Panc1 (cell line): ENCODE measurements at regions not wholly inside any gene's neighbourhood (a gene's known extent, or its start where the extent isn't known, plus 50 kb on each side); places are given as distances from the start of the nearest gene placed in this dataset.

ENCODE experiments used
- ATAC-seq: fragments of 200-7000 bp; cut with Tn5 transposase; 2 replicates; pipeline ENCODE4 v1.9.1; 2020; ENCODE audit warnings: mild to moderate bottlenecking, moderate library complexity
- BruUV-seq: library from RNA; stranded (reverse); fragments of 400-500 nt; replicated peaks from 2 replicates; lab custom pipeline; 2021; lab: Mats Ljungman, UMichigan
- CTCF ChIA-PET: fragments of 300-600 bp; sonication (Branson Sonifier 250); formaldehyde crosslinking; loops from one replicate; lab custom pipeline; 2022; ENCODE audit warnings: antibody characterized with exemption; lab: Charles Lee
- POLR2A ChIA-PET: fragments of 300-600 bp; sonication (Branson Sonifier 250); formaldehyde crosslinking; loops from one replicate; lab custom pipeline; 2022; ENCODE audit warnings: antibody characterized with exemption; lab: Charles Lee
- DNase-seq: peaks from one replicate; pipeline ENCODE4 v3.0.0-alpha.2; 2010; ENCODE audit warnings: low read depth, low spot score
- H3K27ac ChIP-seq: 2 replicates; pipeline ENCODE4 v1.5.1; 2011; ENCODE audit warnings: mild to moderate bottlenecking, low read length, inconsistent platforms
- H3K27me3 ChIP-seq: fragments of 200-500 bp; sonication (Bioruptor generic); 2 replicates; pipeline ENCODE4 v1.6.0; 2014; ENCODE audit warnings: low read length, inconsistent platforms; ENCODE audit not compliant: control insufficient read depth, insufficient read depth
- H3K36me3 ChIP-seq: fragments of 200-500 bp; sonication (Bioruptor generic); 2 replicates; pipeline ENCODE4 v1.5.1; 2014; ENCODE audit warnings: inconsistent platforms, mild to moderate bottlenecking, low read length, moderate library complexity; ENCODE audit not compliant: control insufficient read depth, insufficient read depth
- H3K4me1 ChIP-seq: 2 replicates; pipeline ENCODE4 v1.5.1; 2011; ENCODE audit warnings: inconsistent platforms, mild to moderate bottlenecking, low read length, moderate library complexity; ENCODE audit not compliant: control insufficient read depth, insufficient read depth
- H3K4me3 ChIP-seq, 2 experiments: 2 replicates each; pipeline ENCODE4 v1.5.1; 2011 to 2012; ENCODE audit warnings: low read depth in 2 of 2, low read length in 2 of 2, mild to moderate bottlenecking in 2 of 2, inconsistent platforms in 1 of 2, moderate library complexity in 1 of 2
- H3K9me3 ChIP-seq: fragments of 200-500 bp; sonication (Bioruptor generic); 2 replicates; pipeline ENCODE4 v1.5.1; 2014; ENCODE audit warnings: low read depth, mild to moderate bottlenecking, inconsistent platforms, low read length, moderate library complexity; ENCODE audit not compliant: control insufficient read depth, insufficient read depth
- CTCF ChIP-seq: fragments of 450-650 bp; IDR thresholded peaks from 2 replicates; pipeline ENCODE4 v1.5.1; 2017; ENCODE audit warnings: mild to moderate bottlenecking
- POLR2AphosphoS5 ChIP-seq: IDR thresholded peaks from 2 replicates; pipeline ENCODE4 v1.6.1; 2012; ENCODE audit warnings: mild to moderate bottlenecking, low read depth, low read length, moderate library complexity
- REST ChIP-seq, 2 experiments: IDR thresholded peaks; 2 replicates each; pipeline ENCODE4 v1.6.1; 2011 to 2012; ENCODE audit warnings: low read depth in 2 of 2, control low read depth in 1 of 2, low read length in 1 of 2, mild to moderate bottlenecking in 1 of 2, moderate library complexity in 1 of 2; ENCODE audit not compliant: insufficient read depth in 1 of 2
- SIN3A ChIP-seq: IDR thresholded peaks from 2 replicates; pipeline ENCODE4 v1.6.1; 2012; ENCODE audit warnings: low read depth, mild to moderate bottlenecking, low read length, moderate library complexity, borderline replicate concordance; ENCODE audit not compliant: insufficient read depth
- TCF7L2 ChIP-seq: IDR thresholded peaks from 2 replicates; pipeline ENCODE4 v1.6.1; 2011; ENCODE audit warnings: mild to moderate bottlenecking, low read depth, low read length, inconsistent platforms
- in situ Hi-C: cut with HindIII; loops from 2 replicates; pipeline ENCODE4 v1.10.0; 2016; ENCODE audit warnings: low sequenced_read_pairs, low pct_unique_long_range_greater_than_20kb
- intact Hi-C: fragments of 100-400 bp; cut with micrococcal nuclease; formaldehyde crosslinking; loops from one replicate; pipeline ENCODE4 v1.10.0; 2022; ENCODE audit not compliant: unreplicated experiment

- DNase-seq, result no peak
- no peaks in the 10 kb centered on the region for H3K9me3 ChIP-seq
- no TSS peak for BruUV-seq
- ChIA-PET CTCF (no interaction called here), POLR2A (no interaction called here)
- intact Hi-C loops (no loop called here), in situ Hi-C loops (no loop called here)
- no peaks in the 10 kb centered on the region for H3K4me1 ChIP-seq
- no peak overlapping the region for H3K27ac ChIP-seq
- no peaks in the 10 kb centered on the region for H3K27me3 ChIP-seq
- TF ChIP-seq CTCF (no peak), REST (IDR thresholded peaks at IDR 0.05; ENCODE audit: insufficient read depth in 1 of 2, low read depth in 2 of 2, low read length in 1 of 2) (no peak), SIN3A (no peak), POLR2AphosphoS5 (no peak), TCF7L2 (no peak)
- no peak for ATAC-seq
- no peak overlapping the region for H3K4me3 ChIP-seq
- no peaks in the 10 kb centered on the region for H3K36me3 ChIP-seq
These were observed 196.5 kb upstream of the HS3ST1 start for GRCh38 chr4:11625211-11625610.

GRCh38 chr4:11624370-11624769 lies 195.7 kb upstream of the HS3ST1 start:
- TF ChIP-seq TCF7L2 (no peak), POLR2AphosphoS5 (no peak), SIN3A (no peak), CTCF (no peak), REST (IDR thresholded peaks at IDR 0.05; ENCODE audit: insufficient read depth in 1 of 2, low read depth in 2 of 2, low read length in 1 of 2) (no peak)
- no peak overlapping the region for H3K27ac ChIP-seq
- no peaks in the 10 kb centered on the region for H3K9me3 ChIP-seq
- no peaks in the 10 kb centered on the region for H3K4me1 ChIP-seq
- ChIA-PET POLR2A (no interaction called here), CTCF (no interaction called here)
- ATAC-seq (no peak), DNase-seq (no peak)
- H3K4me3 ChIP-seq, result no peak overlapping the region
- intact Hi-C loops (no loop called here), in situ Hi-C loops (no loop called here)
- H3K27me3 ChIP-seq, result no peaks in the 10 kb centered on the region
- no peaks in the 10 kb centered on the region for H3K36me3 ChIP-seq
- BruUV-seq, result no TSS peak
